SIG-M5 treated with dmso at 0.1 percent for 504 hours (cell line): ENCODE measurements at regions not wholly inside any gene's neighbourhood (a gene's known extent, or its start where the extent isn't known, plus 50 kb on each side); places are given as distances from the start of the nearest gene placed in this dataset.

Experiments
- DNase-seq: peaks from one replicate; lab custom pipeline; 2025; ENCODE audit not compliant: unreplicated experiment; lab: John Stamatoyannopoulos, UW

DNA sequence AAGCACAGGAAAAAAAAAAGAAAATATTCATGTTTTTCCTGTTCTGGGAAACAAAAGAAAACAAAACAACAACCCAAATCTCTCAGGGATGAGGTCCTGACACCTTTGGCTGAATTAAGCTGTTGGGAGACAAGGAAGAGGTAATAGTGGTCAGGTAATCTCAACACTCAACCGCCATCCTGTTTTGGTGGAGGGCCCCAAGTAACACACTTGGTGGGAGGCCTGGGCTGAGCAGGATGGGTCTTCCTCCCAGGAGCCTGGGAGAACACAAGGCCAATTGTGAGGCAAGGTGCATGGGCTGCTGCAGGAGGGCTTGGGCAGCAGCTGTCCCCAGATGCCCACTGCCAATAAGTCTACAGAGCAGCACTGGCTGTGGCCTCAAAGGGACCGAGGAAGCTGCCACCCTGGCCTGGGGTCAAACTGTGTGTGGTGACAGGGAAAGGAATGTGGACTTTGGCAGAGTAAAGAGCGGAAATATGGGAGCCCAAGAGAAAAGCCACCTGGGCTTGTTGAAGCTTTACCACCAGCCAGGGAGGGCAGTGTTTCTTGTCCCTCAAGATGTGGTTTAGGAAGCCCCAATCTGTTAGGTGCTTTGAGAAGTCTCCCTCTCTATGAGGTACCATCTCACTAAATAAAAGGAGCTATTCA is 93.5 kb upstream of the SLC25A13 start:
- DNase-seq: no peak

DNA sequence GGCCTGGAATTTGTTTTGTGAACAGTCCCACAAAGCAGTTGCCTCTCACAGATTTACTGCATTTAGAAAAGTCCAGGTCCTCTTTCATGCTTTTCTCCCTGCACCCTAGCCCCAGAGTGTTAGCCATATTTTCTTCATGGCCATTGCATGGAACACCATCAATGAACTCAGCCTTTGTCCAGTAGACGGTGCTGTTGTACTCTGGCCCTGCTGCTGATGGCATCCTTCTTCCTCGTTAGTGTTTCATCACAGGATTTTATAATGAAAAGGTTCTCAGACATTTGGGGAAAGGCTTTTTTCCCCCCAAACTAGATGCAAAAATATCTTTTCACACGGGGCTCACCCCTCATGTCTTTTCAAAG is 93.0 kb upstream of the SLC25A13 start:
- DNase-seq: peak; percentile 60

DNA sequence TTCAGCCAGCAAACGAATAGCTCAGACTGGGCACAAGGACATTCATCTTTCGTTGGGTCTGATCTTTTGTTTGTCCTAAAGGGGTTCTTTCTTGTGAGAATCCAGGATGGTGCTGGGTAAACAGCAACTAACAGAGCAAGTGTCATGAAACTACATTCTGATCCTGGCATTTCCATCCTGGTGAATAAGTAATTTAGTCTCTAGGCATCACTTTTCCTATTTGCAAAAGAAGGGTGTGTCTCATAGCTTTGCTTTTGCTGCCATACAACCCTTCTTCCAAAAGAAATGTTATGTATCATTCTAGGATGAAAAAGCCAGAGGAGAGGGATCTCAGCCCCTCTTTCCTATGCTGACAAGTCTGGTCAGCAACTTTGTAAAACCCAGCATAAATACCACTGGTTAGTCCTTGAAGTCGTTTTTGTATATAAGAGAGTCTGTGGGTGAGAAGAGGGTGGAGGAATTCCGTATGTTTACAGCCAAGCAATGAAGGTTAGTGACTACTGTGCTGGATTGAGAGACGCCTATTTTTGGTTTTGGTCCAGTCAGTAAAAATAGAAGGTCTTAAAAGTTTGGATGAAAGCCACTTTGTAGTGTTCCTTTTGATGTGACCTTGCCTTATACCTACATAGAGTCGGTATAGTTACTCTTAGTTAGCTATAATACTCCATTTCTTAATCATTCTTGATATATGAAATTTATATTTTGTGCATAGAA is 88.4 kb upstream of the SLC25A13 start:
- DNase-seq: no peak

DNA sequence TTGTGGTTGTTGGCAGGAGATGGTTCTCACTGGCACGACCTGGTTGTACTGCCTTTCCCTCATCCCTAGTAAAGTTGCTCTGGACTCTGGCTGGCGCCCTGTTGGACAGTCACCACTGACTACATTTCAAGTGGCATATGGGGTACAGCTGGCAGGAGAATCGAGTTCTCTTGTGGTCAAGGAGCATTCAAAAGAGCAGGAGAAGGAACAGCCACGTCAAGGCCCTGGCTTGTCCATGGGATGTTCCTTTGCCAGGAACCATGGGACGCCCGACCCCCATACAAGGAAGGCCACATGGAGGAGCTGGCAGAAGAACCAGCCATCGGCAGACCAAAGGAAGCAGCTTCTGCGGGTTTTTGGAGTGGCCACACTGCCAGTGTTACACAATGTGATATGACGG is 87.0 kb upstream of the SLC25A13 start:
- DNase-seq: no peak

DNA sequence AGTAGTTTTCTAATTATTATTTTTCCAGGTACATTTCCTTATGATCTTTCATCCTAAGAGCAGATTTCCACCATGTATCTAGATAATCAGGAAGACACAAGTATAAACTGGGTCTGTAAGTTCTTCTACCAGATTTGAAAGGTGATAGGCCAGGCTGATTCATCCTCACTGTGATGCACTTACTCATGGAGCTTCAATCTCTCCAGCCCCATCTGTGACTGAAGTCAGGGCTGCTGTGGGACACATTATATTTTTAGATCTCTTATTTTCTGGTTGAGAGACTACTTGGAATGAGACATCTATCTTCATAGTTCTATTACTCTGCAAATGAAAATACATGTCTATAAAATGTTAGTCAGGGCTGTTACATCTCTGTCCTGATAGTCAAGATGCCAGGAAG is 85.5 kb upstream of the SLC25A13 start:
- DNase-seq: no peak

DNA sequence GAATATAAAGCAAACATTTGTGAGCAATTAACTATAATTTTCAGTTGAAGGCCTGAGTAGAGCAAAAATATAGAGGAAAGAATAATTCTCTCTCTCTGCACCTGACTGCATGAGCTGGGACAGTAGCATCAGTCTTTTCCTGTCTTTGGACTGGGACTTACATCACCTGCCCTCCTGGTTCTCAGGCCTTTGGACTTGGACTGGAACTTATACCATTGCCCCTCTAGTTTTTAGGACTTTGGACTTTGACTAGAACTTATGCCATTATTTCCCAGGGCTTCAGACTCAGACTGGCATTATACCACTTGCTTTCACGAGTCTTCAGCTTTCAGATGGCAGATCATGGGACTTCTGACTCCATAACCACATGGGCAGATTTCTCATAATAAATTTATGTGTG is 81.0 kb upstream of the SLC25A13 start:
- DNase-seq: no peak

DNA sequence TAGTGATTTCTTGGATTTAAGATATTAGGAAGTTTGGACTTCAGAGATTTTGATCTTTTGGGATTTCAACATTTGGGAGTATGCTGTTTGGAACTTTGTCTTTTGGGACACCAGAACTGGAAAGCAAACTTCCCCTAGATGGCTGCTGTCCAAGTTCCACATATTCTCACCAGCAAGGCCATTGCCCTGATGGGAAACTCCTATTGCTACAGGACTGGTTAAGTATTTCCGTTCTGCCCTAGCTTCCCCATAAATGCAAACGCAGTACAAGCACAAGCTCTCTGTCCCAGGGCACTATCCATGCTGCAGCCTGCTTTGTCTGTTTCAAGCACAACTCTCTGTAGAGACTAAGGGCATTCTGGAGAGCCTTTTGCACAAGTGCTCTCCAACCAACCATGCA is 79.3 kb upstream of the SLC25A13 start:
- no peak for DNase-seq

DNA sequence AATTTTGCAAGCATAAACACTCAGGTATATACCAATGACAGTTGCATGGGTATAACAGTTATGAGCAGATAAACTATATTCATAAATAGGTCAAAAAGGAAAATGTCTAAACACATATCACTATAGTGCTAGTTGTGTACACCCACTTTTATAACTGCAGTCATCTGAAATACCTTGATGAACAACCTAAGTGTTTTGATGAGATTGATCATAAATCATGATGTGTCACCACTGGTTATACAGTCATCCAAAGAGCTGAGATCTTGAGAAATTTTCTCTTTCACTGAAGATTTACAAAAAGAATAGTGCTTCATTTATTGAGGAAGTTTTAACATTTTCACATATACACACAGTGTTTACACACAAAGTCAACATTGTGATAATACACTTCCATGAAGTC is 78.6 kb upstream of the SLC25A13 start:
- DNase-seq: no peak

DNA sequence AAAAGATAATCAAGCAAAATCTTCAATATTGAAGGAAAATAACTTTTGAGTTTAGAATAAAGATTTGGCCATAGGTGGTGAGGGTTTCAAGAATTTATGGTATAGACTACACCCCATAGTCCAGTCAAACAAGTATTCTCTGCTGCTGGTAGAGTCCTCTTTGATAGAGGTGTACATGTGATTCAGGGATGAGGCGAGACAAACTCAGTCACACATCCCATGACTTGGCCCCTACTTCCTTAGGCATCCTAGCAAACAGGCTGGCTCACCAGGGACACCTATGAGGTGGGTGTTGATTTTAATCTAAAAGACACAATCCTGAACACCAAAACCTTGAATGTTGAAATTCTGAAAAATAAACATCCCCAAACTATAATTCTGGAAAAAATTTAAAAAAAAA is 78.1 kb upstream of the SLC25A13 start:
- DNase-seq: no peak

DNA sequence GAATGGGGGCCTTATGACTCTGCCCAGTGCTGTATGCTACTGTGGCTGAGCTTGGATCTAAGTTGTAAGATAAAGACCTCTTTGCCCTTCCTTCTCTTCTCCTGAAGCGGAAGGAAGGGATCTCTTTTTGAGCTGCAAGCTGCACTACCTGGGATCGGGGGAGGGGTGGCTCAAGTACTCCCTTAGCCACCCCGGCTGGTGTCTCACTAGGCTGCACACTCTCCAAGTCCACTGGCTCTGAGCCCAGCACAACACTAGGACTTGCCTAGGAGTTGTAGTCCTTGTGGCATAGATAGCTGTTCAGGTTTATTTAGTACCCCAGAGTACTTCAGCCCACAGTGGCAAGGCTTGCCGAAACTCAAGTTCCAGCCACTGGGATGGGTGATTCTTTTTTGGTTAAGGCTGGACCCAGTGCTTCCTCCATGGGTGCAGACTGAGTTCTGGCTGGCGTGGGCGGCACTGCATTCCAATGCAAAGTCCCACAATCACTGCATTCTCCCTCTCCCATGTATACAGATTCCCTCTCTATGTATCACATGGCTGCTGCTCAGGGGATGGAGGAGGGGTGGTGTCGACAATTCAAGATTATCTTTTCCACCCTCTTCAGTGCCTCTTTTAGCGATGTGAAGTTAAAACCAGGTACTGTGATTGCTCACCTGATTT is 76.2 kb upstream of the SLC25A13 start:
- no peak for DNase-seq

DNA sequence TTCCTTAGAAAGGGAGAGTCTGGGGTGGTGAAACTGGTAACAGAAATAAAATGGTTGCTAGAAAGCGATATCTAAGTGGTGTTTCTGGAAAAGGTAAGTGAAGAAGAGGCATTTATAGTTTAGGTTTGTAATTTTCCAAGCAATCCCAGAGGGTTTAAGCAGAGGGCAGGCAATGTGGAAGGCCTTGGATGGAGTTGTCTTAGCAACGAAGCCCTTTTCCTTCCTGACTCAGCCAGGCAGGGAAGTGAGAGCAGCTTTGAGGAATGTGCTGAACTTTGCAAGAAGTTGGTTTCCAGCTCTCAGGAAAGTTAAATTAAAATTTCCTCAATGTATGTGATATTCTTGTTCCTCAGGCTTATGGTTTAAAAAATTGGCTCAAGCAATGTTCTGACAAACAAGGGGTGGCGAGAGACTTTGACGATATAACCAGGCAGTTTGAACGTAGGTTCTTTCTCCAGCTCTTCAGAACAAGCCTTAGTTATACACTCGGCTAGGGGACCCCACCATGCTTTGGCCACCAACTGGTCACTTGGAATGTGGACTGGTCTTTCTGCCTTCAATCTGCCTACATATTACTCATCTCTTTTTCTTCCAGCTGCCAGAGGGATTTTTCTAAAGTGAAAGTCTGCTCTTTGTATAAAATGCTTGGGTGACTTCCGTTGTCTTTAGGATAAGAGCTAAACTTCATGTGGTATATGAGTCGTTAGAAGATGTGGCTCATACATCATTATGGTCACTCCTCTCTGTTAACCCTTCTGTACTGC is 66.9 kb upstream of the SLC25A13 start:
- DNase-seq: no peak

DNA sequence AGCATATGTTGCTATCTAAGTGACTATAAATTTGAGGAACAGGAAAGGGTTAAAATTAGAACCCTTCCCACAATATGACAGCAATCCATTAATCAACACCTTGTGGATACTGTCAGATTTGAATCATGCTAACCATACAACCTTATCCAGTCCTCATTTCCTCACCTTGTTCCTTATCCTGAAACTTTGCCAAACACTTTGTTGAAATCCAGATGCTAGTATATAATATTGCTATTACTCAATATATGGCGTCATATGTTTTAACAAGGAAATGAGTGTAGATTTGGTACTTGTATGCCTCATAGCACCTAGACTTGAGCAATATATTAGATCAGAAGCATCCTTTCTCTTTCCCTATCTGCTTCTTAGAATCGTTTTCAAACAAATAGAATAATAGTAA is 66.3 kb upstream of the SLC25A13 start:
- DNase-seq: no peak

DNA sequence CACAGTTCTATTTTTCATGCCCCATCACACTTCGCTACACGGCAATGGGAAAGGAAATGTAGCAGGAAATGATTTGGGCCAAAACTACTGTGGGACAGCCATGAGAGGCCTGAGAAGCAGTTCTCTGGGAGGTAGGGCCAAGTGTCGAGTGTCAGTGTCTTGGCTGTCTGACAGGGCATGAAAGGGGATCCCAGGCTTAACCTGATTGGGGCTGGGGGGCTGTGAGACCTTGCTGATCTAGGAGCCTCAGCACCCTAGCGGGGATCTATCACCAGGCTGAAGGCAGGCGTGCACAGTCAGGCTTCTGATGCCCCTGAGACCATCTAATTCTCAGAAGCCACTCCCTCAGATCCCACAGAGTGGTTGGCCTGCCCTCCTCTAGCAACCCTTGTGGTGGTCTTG is 58.2 kb upstream of the SLC25A13 start:
- no peak for DNase-seq

DNA sequence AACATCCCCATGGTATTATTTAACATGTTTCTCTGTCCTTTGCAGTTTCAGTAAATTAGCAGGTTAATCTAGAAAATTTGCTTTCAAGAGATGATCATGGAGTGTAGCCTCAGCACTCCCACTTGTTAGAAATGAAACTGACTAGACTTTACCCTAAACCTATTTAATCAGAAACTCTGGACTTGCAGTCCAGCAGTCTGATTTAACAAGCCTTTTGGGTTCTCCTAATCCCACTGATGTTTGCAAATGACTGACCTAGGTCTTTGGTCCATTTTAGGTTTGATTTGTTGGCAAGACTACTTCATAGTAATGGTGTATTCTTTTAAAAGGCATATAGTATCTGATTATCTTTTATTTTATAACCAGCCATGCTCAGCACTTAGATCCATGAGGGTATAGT is 55.5 kb upstream of the SLC25A13 start:
- DNase-seq: no peak
